C4-2B (cell line): ENCODE measurements at regions not wholly inside any gene's neighbourhood (a gene's known extent, or its start where the extent isn't known, plus 50 kb on each side); places are given as distances from the start of the nearest gene placed in this dataset.
"Not testable (repeated sequence)": the region's sequence is repeated elsewhere in the genome, so short reads cannot be mapped to it uniquely, and the experiment has no call there.

ENCODE experiments used
- CTCF ChIP-seq: fragments of 450-650 bp; conservative IDR thresholded peaks from 2 replicates; pipeline ENCODE4 v1.5.1; 2017; ENCODE audit warnings: mild to moderate bottlenecking
- ZFX ChIP-seq: fragments of 450-650 bp; IDR thresholded peaks from 2 replicates; pipeline ENCODE4 v1.6.1; 2017

DNA sequence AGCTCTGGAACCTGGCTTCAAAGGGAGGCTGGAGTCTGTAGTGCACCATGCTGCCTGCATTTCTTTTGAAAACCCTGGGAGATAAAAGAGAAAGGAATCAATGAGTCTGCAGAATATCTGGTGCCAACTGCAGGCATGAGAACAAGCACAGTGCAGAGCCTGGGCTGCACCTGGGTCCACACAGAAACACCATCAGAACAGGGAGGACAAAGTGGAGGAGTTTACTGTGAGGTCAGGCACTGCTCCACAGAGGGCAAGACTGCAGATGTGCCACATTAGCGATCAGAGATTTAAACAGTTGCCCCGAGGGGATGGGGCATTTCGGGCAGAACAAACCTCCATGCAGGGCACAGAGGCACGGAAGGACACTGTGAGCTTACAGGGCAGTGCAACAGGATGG, 74.7 kb downstream of the TBC1D26 start:
- TF ChIP-seq CTCF, ZFX: not testable (repeated sequence)
